GM13976 (cell line): ENCODE measurements at regions not wholly inside any gene's neighbourhood (a gene's known extent, or its start where the extent isn't known, plus 50 kb on each side); places are given as distances from the start of the nearest gene placed in this dataset.

Experiments used
- DNase-seq: peaks from one replicate; pipeline ENCODE4 v3.0.0; 2012; ENCODE audit warnings: low spot score
- in situ Hi-C: fragments of 300-500 bp; cut with MboI; formaldehyde crosslinking; loops from one replicate; pipeline ENCODE4 v1.12.0; 2022; ENCODE audit warnings: low sequenced_read_pairs, mixed read lengths, inconsistent platforms; ENCODE audit not compliant: unreplicated experiment
- TF ChIP-seq, protein P1 (sequence below): IDR thresholded peaks from 2 replicates; pipeline ENCODE4 v1.5.1; 2012; ENCODE audit warnings: borderline replicate concordance, mild to moderate bottlenecking; ENCODE audit not compliant: insufficient read depth; ENCODE audit errors: extremely low read depth, missing control alignments, control extremely low read depth

DNA sequence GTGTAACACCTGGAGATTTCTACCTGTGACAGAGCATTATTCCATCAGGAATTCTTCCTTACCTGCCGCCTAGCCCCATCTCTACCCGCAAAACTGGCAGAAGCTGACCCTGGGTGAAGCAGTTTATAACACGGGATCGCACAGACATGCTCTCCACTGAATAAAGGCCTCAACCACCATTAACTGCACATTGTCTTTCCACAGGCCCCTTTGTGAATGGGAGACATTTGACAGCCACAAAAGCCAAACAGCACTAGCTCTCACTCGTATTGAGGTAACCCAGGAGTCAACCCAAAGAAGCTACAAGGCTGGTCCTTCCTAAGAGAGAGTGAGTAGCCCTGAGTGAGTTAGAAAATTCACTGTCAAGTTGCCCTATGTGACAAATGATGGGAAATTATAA, 135.6 kb downstream of the RCN1 start:
- TF ChIP-seq, protein P1, sequence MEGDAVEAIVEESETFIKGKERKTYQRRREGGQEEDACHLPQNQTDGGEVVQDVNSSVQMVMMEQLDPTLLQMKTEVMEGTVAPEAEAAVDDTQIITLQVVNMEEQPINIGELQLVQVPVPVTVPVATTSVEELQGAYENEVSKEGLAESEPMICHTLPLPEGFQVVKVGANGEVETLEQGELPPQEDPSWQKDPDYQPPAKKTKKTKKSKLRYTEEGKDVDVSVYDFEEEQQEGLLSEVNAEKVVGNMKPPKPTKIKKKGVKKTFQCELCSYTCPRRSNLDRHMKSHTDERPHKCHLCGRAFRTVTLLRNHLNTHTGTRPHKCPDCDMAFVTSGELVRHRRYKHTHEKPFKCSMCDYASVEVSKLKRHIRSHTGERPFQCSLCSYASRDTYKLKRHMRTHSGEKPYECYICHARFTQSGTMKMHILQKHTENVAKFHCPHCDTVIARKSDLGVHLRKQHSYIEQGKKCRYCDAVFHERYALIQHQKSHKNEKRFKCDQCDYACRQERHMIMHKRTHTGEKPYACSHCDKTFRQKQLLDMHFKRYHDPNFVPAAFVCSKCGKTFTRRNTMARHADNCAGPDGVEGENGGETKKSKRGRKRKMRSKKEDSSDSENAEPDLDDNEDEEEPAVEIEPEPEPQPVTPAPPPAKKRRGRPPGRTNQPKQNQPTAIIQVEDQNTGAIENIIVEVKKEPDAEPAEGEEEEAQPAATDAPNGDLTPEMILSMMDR = no peak
- no peak for DNase-seq
- in situ Hi-C loops = no loop called here

- DNase-seq = no peak
- TF ChIP-seq, protein P1 = no peak
- in situ Hi-C loops = no loop called here
Observed at GRCh38 chr11:32229576-32230240, 138.8 kb downstream of the RCN1 start.

DNA sequence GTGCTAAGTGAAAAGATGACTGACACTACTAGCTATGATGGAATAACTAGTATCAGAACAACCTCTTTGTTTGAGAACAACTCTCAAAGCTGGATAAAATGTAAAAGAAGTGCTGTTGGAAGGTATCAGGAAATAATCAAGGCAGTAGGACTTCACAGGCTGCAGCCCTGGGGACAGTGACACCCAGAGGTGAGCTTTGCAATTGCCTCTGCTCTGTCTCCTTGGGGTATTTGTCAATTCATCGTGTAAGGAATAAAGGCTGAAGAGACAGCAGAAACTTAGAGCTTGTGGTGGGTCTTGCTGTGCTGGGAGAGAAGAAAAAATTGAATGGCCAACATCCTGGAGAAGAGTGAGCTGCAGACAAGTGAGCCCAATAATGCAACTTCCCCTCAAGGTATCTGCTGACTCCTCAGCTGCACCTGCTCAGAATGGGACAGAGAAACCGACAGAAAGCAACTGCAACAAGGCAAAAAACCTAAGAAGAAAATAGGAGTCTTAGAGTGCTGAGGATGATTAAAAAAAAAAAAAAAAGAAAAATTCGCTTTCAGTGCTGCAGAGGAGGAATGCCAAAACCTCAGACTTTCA, 141.1 kb downstream of the RCN1 start:
- peak; percentile 51 for DNase-seq
- TF ChIP-seq, protein P1 = peak; percentile 73
- in situ Hi-C loops = no loop called here

- no peak for DNase-seq
- TF ChIP-seq, protein P1 = no peak
- in situ Hi-C loops = no loop called here
Observed at GRCh38 chr11:32232516-32232915, 141.6 kb downstream of the RCN1 start.

DNA sequence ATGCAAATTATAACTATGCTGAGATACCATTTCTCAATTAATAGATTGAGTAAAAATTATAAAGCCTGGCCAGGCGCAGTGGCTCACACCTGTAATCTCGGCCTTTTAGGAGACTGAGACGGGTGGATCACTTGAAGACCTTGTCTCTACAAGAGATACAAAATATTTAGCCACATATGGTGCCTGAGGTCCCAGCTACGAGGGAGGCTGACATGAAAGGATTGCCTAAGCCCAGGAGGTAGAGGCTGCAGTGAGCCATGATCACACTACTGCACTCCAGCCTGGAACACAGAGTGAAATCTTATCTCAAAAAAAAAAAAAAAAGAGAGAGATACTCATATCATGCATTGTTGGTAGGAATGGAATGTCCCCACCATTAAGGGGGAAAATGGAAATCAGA, 142.4 kb downstream of the RCN1 start:
- TF ChIP-seq, protein P1 = no peak
- DNase-seq = no peak
- in situ Hi-C loops = no loop called here

DNA sequence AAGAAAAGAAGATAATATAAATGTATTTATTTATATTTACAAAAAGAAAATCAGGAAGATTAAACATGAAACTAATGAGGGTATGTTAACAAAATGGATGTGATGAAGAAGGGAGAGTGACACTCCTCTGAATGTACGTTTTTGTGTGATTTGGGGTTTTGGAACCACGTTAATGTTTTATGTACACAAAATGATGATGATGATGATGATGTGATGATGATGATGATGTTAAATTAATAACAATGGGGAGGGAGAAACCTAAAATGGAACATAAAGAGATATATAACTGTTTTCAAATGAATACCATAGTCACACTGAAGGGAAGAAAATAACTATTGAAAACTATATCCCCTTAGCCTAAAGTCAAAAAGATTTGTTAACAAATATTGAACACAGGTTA, 143.1 kb downstream of the RCN1 start:
- in situ Hi-C loops = no loop called here
- no peak for DNase-seq
- TF ChIP-seq, protein P1 = no peak

GRCh38 chr11:32244453-32244852, 153.6 kb downstream of the RCN1 start:
- TF ChIP-seq, protein P1 = no peak
- in situ Hi-C loops = no loop called here
- no peak for DNase-seq
